ENCODE measurements at regions not wholly inside any gene's neighbourhood (a gene's known extent, or its start where the extent isn't known, plus 50 kb on each side); places are given as distances from the start of the nearest gene placed in this dataset.

GRCh38 chr1:78385744-78386462 lies 104.9 kb upstream of the PTGFR start:
- intact Hi-C loops (cut with DNase I) = no loop called here
- H3K36me3 ChIP-seq = no peaks in the 10 kb centered on the region
- no peak for TF ChIP-seq CTCF (IDR thresholded peaks at IDR 0.05)
- no peak overlapping the region for H3K9ac ChIP-seq (ENCODE audit: low read depth in 2 of 2, low read length in 2 of 2)
- DNase-seq = no peak
- no peaks in the 10 kb centered on the region for H3K9me3 ChIP-seq
- H3K27me3 ChIP-seq = no peaks in the 10 kb centered on the region
- H3K27ac ChIP-seq = no peak overlapping the region
- H3K4me1 ChIP-seq = no peaks in the 10 kb centered on the region
- no peak overlapping the region for H3K4me3 ChIP-seq

GRCh38 chr1:78387201-78387600 lies 103.6 kb upstream of the PTGFR start:
- Histone ChIP-seq H3K9ac (ENCODE audit: low read depth in 2 of 2, low read length in 2 of 2) (no peak overlapping the region), H3K4me3 (no peak overlapping the region), H3K27me3 (no peaks in the 10 kb centered on the region), H3K27ac (no peak overlapping the region), H3K4me1 (no peaks in the 10 kb centered on the region), H3K9me3 (no peaks in the 10 kb centered on the region), H3K36me3 (no peaks in the 10 kb centered on the region)
- intact Hi-C loops (cut with DNase I) = no loop called here
- no peak for DNase-seq
- no peak for TF ChIP-seq CTCF (IDR thresholded peaks at IDR 0.05)

GRCh38 chr1:78387871-78388270 lies 102.9 kb upstream of the PTGFR start:
- Histone ChIP-seq H3K4me1 (no peaks in the 10 kb centered on the region), H3K27ac (no peak overlapping the region), H3K9me3 (no peaks in the 10 kb centered on the region), H3K36me3 (no peaks in the 10 kb centered on the region), H3K27me3 (no peaks in the 10 kb centered on the region), H3K4me3 (no peak overlapping the region), H3K9ac (ENCODE audit: low read depth in 2 of 2, low read length in 2 of 2) (no peak overlapping the region)
- no peak for DNase-seq
- intact Hi-C loops (cut with DNase I) = no loop called here
- no peak for TF ChIP-seq CTCF (IDR thresholded peaks at IDR 0.05)

- intact Hi-C loops (cut with DNase I) = no loop called here
- DNase-seq = no peak
Observed at GRCh38 chr1:78388275-78388674, 102.5 kb upstream of the PTGFR start.

GRCh38 chr1:78401148-78401547 lies 89.6 kb upstream of the PTGFR start:
- DNase-seq = no peak
- intact Hi-C loops (cut with DNase I) = no loop called here
- no peak overlapping the region for H3K27ac ChIP-seq
- H3K4me1 ChIP-seq = no peaks in the 10 kb centered on the region
- no peak for TF ChIP-seq CTCF (IDR thresholded peaks at IDR 0.05)
- H3K9me3 ChIP-seq = no peaks in the 10 kb centered on the region
- H3K9ac ChIP-seq (ENCODE audit: low read depth in 2 of 2, low read length in 2 of 2) = no peak overlapping the region
- H3K4me3 ChIP-seq = no peak overlapping the region
- H3K27me3 ChIP-seq = no peaks in the 10 kb centered on the region
- H3K36me3 ChIP-seq = no peaks in the 10 kb centered on the region

More at GRCh38 chr1:78388275-78388674, 102.5 kb upstream of the PTGFR start:
- no peak overlapping the region for H3K9ac ChIP-seq (ENCODE audit: low read depth in 2 of 2, low read length in 2 of 2)
- H3K36me3 ChIP-seq = no peaks in the 10 kb centered on the region
- H3K4me3 ChIP-seq = no peak overlapping the region
- TF ChIP-seq CTCF (IDR thresholded peaks at IDR 0.05) = no peak
- H3K27me3 ChIP-seq = no peaks in the 10 kb centered on the region
- H3K27ac ChIP-seq = no peak overlapping the region
- no peaks in the 10 kb centered on the region for H3K4me1 ChIP-seq
- H3K9me3 ChIP-seq = no peaks in the 10 kb centered on the region
